Mesenchymal stem cell (in vitro differentiated cells and primary cell): ENCODE measurements at regions not wholly inside any gene's neighbourhood (a gene's known extent, or its start where the extent isn't known, plus 50 kb on each side); places are given as distances from the start of the nearest gene placed in this dataset.

Experiments
- DNase-seq: peaks from one replicate; pipeline ENCODE4 v3.0.0-alpha.2; 2013
- H2AFZ ChIP-seq: one replicate; pipeline ENCODE4 v1.6.1; 2013; ENCODE audit warnings: low read depth, mild to moderate bottlenecking, control low read depth, inconsistent platforms, low read length, moderate library complexity
- H2AK5ac ChIP-seq: 2 replicates; pipeline ENCODE4 v1.6.1; 2013; ENCODE audit warnings: low read length, moderate library complexity, mild to moderate bottlenecking, inconsistent platforms; ENCODE audit not compliant: severe bottlenecking
- H2BK120ac ChIP-seq: one replicate; pipeline ENCODE4 v1.6.1; 2013; ENCODE audit warnings: low read depth, mild to moderate bottlenecking, inconsistent platforms, low read length, moderate library complexity
- H2BK12ac ChIP-seq, 2 experiments: one replicate each; pipeline ENCODE4 v1.6.1; 2013; ENCODE audit warnings: inconsistent platforms in 2 of 2, low read length in 2 of 2, mild to moderate bottlenecking in 2 of 2, moderate library complexity in 2 of 2, control low read depth in 1 of 2
- H2BK15ac ChIP-seq: one replicate; pipeline ENCODE4 v1.6.1; 2013; ENCODE audit warnings: mild to moderate bottlenecking, low read depth, inconsistent platforms; ENCODE audit not compliant: poor library complexity, severe bottlenecking
- H2BK5ac ChIP-seq: 2 replicates; pipeline ENCODE4 v1.6.1; 2013; ENCODE audit warnings: low read depth, mild to moderate bottlenecking, low read length, control low read depth, inconsistent platforms; ENCODE audit not compliant: poor library complexity, severe bottlenecking
- H3K14ac ChIP-seq, 2 experiments: one replicate each; pipeline ENCODE4 v1.6.1; 2013; ENCODE audit warnings: inconsistent platforms in 2 of 2, low read length in 2 of 2, control low read depth in 1 of 2, mild to moderate bottlenecking in 1 of 2, moderate library complexity in 1 of 2
- H3K18ac ChIP-seq, 2 experiments: one replicate each; pipeline ENCODE4 v1.6.1; 2013; ENCODE audit warnings: inconsistent platforms in 2 of 2, low read length in 2 of 2, control low read depth in 1 of 2, low read depth in 1 of 2, mild to moderate bottlenecking in 1 of 2
- H3K23ac ChIP-seq, 2 experiments: one replicate each; pipeline ENCODE4 v1.6.1; 2013; ENCODE audit warnings: inconsistent platforms in 2 of 2, low read length in 2 of 2, mild to moderate bottlenecking in 2 of 2, moderate library complexity in 2 of 2, control low read depth in 1 of 2
- H3K27ac ChIP-seq: 2 replicates; pipeline ENCODE4 v1.5.1; 2013; ENCODE audit warnings: mild to moderate bottlenecking, moderate library complexity, low read length, control low read depth, inconsistent platforms; ENCODE audit not compliant: poor library complexity, severe bottlenecking
- H3K27me3 ChIP-seq, 2 experiments: 2 replicates each; pipeline versions ENCODE4 v1.6.1 to v1.7.0; 2013; ENCODE audit warnings: low read length in 2 of 2, mild to moderate bottlenecking in 2 of 2, moderate library complexity in 2 of 2, control low read depth in 1 of 2, inconsistent platforms in 1 of 2; ENCODE audit not compliant: control insufficient read depth in 1 of 2, insufficient read depth in 1 of 2
- H3K36me3 ChIP-seq, 2 experiments: 2 replicates each; pipeline versions ENCODE4 v1.6.1 to v1.7.0; 2013; ENCODE audit warnings: low read length in 2 of 2, control low read depth in 1 of 2, inconsistent platforms in 1 of 2, low read depth in 1 of 2, mild to moderate bottlenecking in 1 of 2; ENCODE audit not compliant: insufficient read depth in 2 of 2, control insufficient read depth in 1 of 2
- H3K4ac ChIP-seq, 2 experiments: one replicate each; pipeline ENCODE4 v1.6.1; 2013; ENCODE audit warnings: inconsistent platforms in 2 of 2, low read length in 2 of 2, mild to moderate bottlenecking in 2 of 2, moderate library complexity in 2 of 2, control low read depth in 1 of 2, low read depth in 1 of 2
- H3K4me1 ChIP-seq: 2 replicates; pipeline ENCODE4 v1.6.1; 2013; ENCODE audit warnings: low read depth, low read length, control low read depth; ENCODE audit not compliant: control insufficient read depth, insufficient read depth
- H3K4me2 ChIP-seq: 2 replicates; pipeline ENCODE4 v1.6.1; 2013; ENCODE audit warnings: low read length, mild to moderate bottlenecking, inconsistent platforms; ENCODE audit not compliant: poor library complexity, severe bottlenecking
- H3K4me3 ChIP-seq, 2 experiments: 2 replicates each; pipeline versions ENCODE4 v1.5.1 to v1.7.0; 2013; ENCODE audit warnings: low read length in 2 of 2, mild to moderate bottlenecking in 2 of 2, control low read depth in 1 of 2, low read depth in 1 of 2; ENCODE audit not compliant: insufficient read depth in 1 of 2
- H3K79me1 ChIP-seq: replicated peaks from 2 replicates; pipeline ENCODE4 v1.6.1; 2013; ENCODE audit warnings: mild to moderate bottlenecking, control low read depth, low read length, inconsistent platforms; ENCODE audit not compliant: poor library complexity, severe bottlenecking
- H3K9ac ChIP-seq: 2 replicates; pipeline ENCODE4 v1.7.0; 2013; ENCODE audit warnings: mild to moderate bottlenecking, low read length, moderate library complexity
- H3K9me3 ChIP-seq: 2 replicates; pipeline ENCODE4 v1.7.0; 2013; ENCODE audit warnings: mild to moderate bottlenecking, low read length; ENCODE audit not compliant: control insufficient read depth
- H4K8ac ChIP-seq: one replicate; pipeline ENCODE4 v1.6.1; 2013; ENCODE audit warnings: inconsistent platforms, mild to moderate bottlenecking, low read length, moderate library complexity
- H4K91ac ChIP-seq: one replicate; pipeline ENCODE4 v1.6.1; 2013; ENCODE audit warnings: mild to moderate bottlenecking, low read length, inconsistent platforms
- WGBS: methylation state at CpG from one replicate; pipeline ENCODE4 v1.1.7; 2013; ENCODE audit warnings: mixed read lengths; 5-methylcytosine and 5-hydroxymethylcytosine counted together

DNA sequence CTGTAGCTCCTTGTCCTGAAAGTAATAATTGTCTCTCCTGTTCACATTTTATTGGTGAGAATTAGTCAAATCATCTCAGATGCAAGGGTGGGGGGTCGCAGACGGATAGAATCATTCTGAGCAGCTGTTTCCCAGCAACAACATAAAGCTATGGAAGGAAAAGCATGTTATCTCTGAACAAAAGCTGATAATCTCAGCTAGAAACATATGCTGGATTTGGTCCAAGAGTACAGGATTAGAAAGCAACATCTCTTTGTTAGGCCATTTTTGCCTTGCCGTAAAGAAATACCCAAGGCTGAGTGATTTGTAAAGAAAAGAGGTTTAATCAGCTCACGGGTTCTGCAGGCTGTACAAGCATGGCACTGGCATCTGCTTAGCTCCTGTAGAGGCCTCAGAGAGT is 472.8 kb upstream of the BOD1L1 start:
- no peak overlapping the region for H3K14ac ChIP-seq
- H3K4me1 ChIP-seq, result no peaks in the 10 kb centered on the region
- H3K36me3 ChIP-seq, result no peaks in the 10 kb centered on the region
- H3K79me1 ChIP-seq, result no peaks in the 10 kb centered on the region
- WGBS, result 62% methylated on average over 4 of the region's 4 CpGs
- no peak overlapping the region for H3K23ac ChIP-seq
- DNase-seq, result no peak
- no peak overlapping the region for H3K4ac ChIP-seq
- H3K4me3 ChIP-seq, result no peak overlapping the region
- H3K27me3 ChIP-seq, result no peaks in the 10 kb centered on the region
- H4K8ac ChIP-seq, result no peak overlapping the region
- H3K9me3 ChIP-seq, result no peaks in the 10 kb centered on the region
- H2AK5ac ChIP-seq, result no peak overlapping the region
- H2BK15ac ChIP-seq, result no peak overlapping the region
- no peak overlapping the region for H3K18ac ChIP-seq
- no peak overlapping the region for H3K27ac ChIP-seq
- no peak overlapping the region for H2BK5ac ChIP-seq
- H2BK120ac ChIP-seq, result no peak overlapping the region
- no peak overlapping the region for H3K9ac ChIP-seq
- H4K91ac ChIP-seq, result no peak overlapping the region
- no peak overlapping the region for H2AFZ ChIP-seq
- no peak overlapping the region for H2BK12ac ChIP-seq
- no peak overlapping the region for H3K4me2 ChIP-seq

DNA sequence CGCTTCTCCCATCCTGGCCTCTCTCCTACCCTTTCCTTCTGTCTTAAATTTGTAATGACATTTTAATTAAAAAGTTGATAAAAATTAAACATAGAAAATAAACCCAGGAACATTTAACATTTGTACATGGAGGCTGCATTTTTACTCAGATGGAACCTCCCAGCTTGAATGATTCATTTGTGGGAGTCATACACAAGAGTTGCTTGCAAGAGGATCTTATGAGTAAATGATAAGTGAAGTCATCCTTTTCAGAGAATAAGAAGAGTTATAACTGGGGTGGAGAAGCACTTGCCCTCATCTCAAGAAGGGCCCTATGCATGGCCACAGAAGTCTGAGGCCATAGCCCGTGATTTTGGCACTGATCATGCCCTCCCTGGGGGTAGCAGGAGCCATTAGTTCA is 482.9 kb upstream of the BOD1L1 start:
- Histone ChIP-seq H4K91ac (no peak overlapping the region), H2BK5ac (no peak overlapping the region), H3K23ac (no peak overlapping the region), H3K14ac (no peak overlapping the region), H2BK12ac (no peak overlapping the region), H4K8ac (no peak overlapping the region), H3K36me3 (no peaks in the 10 kb centered on the region), H3K27ac (no peak overlapping the region), H3K4me3 (no peak overlapping the region), H2BK15ac (no peak overlapping the region), H3K9me3 (peaks cover 22% of the 10 kb centered on the region), H3K9ac (peak overlapping the region; percentile 77), H3K4me1 (peaks cover 1% of the 10 kb centered on the region), H3K79me1 (no peaks in the 10 kb centered on the region), H2AFZ (no peak overlapping the region), H2AK5ac (no peak overlapping the region), H2BK120ac (no peak overlapping the region), H3K4ac (no peak overlapping the region), H3K27me3 (no peaks in the 10 kb centered on the region), H3K18ac (no peak overlapping the region), H3K4me2 (no peak overlapping the region)
- 83% methylated on average over 1 of the region's 2 CpGs for WGBS
- peak; percentile 9 for DNase-seq

DNA sequence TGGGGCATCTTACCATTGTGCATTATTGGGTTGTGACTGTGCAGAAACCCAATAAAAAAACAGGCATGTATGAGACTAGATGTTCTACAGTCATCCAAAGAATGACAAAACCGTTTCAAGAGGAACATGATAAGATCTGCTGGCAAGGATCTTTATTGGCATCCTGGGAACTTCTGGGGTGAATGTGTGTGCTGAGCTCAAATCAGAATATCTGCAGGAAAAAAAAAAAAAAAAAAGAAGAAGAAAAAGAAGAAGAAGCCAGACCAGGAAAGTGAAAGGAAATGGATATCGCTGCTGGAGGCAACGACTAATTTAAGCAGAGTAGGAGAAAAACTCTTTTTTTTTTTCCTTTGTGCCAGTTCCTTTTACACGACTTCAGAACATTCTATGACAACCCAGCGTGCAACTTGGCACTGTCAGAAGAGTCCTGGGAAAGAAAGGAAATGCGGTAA is 484.2 kb upstream of the BOD1L1 start:
- H3K14ac ChIP-seq, result no peak overlapping the region
- no peak overlapping the region for H4K8ac ChIP-seq
- no peak overlapping the region for H2AK5ac ChIP-seq
- H3K23ac ChIP-seq, result no peak overlapping the region
- 73% methylated on average over 5 of the region's 6 CpGs for WGBS
- no peak overlapping the region for H2BK15ac ChIP-seq
- peak overlapping the region; percentile 77 for H3K9ac ChIP-seq
- H3K18ac ChIP-seq, result no peak overlapping the region
- no peak overlapping the region for H3K4ac ChIP-seq
- DNase-seq, result no peak
- H4K91ac ChIP-seq, result no peak overlapping the region
- no peak overlapping the region for H3K27ac ChIP-seq
- H3K9me3 ChIP-seq, result peaks cover 10% of the 10 kb centered on the region
- peaks cover 1% of the 10 kb centered on the region for H3K4me1 ChIP-seq
- no peaks in the 10 kb centered on the region for H3K27me3 ChIP-seq
- H2AFZ ChIP-seq, result no peak overlapping the region
- no peak overlapping the region for H2BK5ac ChIP-seq
- H2BK120ac ChIP-seq, result no peak overlapping the region
- no peaks in the 10 kb centered on the region for H3K36me3 ChIP-seq
- no peak overlapping the region for H2BK12ac ChIP-seq
- H3K79me1 ChIP-seq, result no peaks in the 10 kb centered on the region
- peak overlapping the region in 1 of 2 experiments; percentile 68 for H3K4me3 ChIP-seq
- no peak overlapping the region for H3K4me2 ChIP-seq

DNA sequence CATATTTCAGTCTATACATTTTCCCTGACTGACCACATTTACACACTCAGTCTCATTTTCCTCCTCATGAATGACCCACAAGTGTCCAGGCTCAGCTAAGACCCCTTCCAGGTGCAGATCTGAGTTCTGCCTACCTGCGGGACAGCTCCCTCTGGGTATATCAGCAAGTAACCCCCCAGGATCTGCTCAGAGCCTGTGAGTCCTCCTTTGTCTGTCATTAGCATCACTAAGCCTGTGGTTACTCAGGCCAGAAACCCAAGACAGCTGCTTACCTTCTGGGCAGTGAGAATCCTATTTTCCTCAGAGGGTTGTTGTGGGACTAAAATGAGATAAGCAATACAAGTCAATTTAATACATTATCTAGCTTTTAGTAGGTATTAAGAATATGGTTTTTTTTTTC is 487.6 kb upstream of the BOD1L1 start:
- H3K14ac ChIP-seq, result no peak overlapping the region
- no peak overlapping the region for H2BK12ac ChIP-seq
- H3K27me3 ChIP-seq, result no peaks in the 10 kb centered on the region
- H3K9ac ChIP-seq, result peak overlapping the region; percentile 19
- H2BK15ac ChIP-seq, result no peak overlapping the region
- no peak overlapping the region for H2AFZ ChIP-seq
- no peak overlapping the region for H3K4me2 ChIP-seq
- no peak overlapping the region for H3K23ac ChIP-seq
- no peak overlapping the region for H2AK5ac ChIP-seq
- H3K9me3 ChIP-seq, result no peaks in the 10 kb centered on the region
- no peak overlapping the region for H3K27ac ChIP-seq
- H2BK5ac ChIP-seq, result no peak overlapping the region
- no peak overlapping the region for H2BK120ac ChIP-seq
- H4K8ac ChIP-seq, result no peak overlapping the region
- H3K4ac ChIP-seq, result no peak overlapping the region
- no peaks in the 10 kb centered on the region for H3K79me1 ChIP-seq
- H3K18ac ChIP-seq, result no peak overlapping the region
- H3K4me1 ChIP-seq, result peaks cover 1% of the 10 kb centered on the region
- H3K4me3 ChIP-seq, result no peak overlapping the region
- DNase-seq, result no peak
- 83% methylated on average over 1 of the region's 1 CpG for WGBS
- no peak overlapping the region for H4K91ac ChIP-seq
- H3K36me3 ChIP-seq, result peaks cover 0 to 5% of the 10 kb centered on the region in 2 experiments
